H1 (cell line): ENCODE measurements at regions not wholly inside any gene's neighbourhood (a gene's known extent, or its start where the extent isn't known, plus 50 kb on each side); places are given as distances from the start of the nearest gene placed in this dataset.

Source experiments
- BACH1 ChIP-seq: IDR thresholded peaks from 2 replicates; pipeline ENCODE4 v1.6.1; 2012; ENCODE audit warnings: low read length, improper control_type of control experiment
- CHD7 ChIP-seq: fragments of 300-600 bp; sonication (generic); IDR thresholded peaks from 2 replicates; pipeline ENCODE4 v1.7.1; 2012; ENCODE audit warnings: low read length, moderate library complexity, mild to moderate bottlenecking, inconsistent platforms; ENCODE audit not compliant: insufficient replicate concordance
- E2F6 ChIP-seq: IDR thresholded peaks from 2 replicates; pipeline ENCODE4 v1.6.1; 2012; ENCODE audit warnings: inconsistent platforms
- EGR1 ChIP-seq: IDR thresholded peaks from 2 replicates; pipeline ENCODE4 v1.6.1; 2011; ENCODE audit warnings: low read depth, low read length, borderline replicate concordance
- GTF2F1 ChIP-seq: IDR thresholded peaks from 2 replicates; pipeline ENCODE4 v1.6.1; 2012; ENCODE audit warnings: low read depth, low read length, improper control_type of control experiment, borderline replicate concordance
- KDM4A ChIP-seq: IDR thresholded peaks from one replicate; pipeline ENCODE4 v1.7.1; 2012; ENCODE audit warnings: low read depth, mild to moderate bottlenecking, moderate library complexity, low read length, inconsistent platforms; ENCODE audit not compliant: severe bottlenecking
- NANOG ChIP-seq: IDR thresholded peaks from 2 replicates; pipeline ENCODE4 v1.6.1; 2011; ENCODE audit warnings: low read length, low read depth, mild to moderate bottlenecking, inconsistent platforms; ENCODE audit not compliant: insufficient read depth, poor library complexity, severe bottlenecking
- PHF8 ChIP-seq: fragments of 200-600 bp; sonication (generic); conservative IDR thresholded peaks from 2 replicates; pipeline ENCODE4 v1.7.1; 2012; ENCODE audit warnings: low read depth, mild to moderate bottlenecking, inconsistent platforms, low read length, moderate library complexity
- POLR2A ChIP-seq, 2 experiments: IDR thresholded peaks; 1 replicate in 1 of 2; 2 replicates in 1 of 2; pipeline ENCODE4 v1.6.1; 2011; ENCODE audit warnings: low read depth in 2 of 2, low read length in 2 of 2, mild to moderate bottlenecking in 2 of 2; ENCODE audit errors: control extremely low read depth in 1 of 2
- RBBP5 ChIP-seq: IDR thresholded peaks from 2 replicates; pipeline ENCODE4 v1.7.1; 2012; ENCODE audit warnings: low read depth, mild to moderate bottlenecking, inconsistent platforms, low read length, moderate library complexity, borderline replicate concordance

GRCh38 chr10:29757551-29758297 lies 123.0 kb upstream of the SVIL start (continued):
- TF ChIP-seq CHD7 (no peak), KDM4A (no peak), NANOG (no peak), PHF8 (no peak), RBBP5 (no peak), E2F6 (no peak), BACH1 (no peak), GTF2F1 (no peak), EGR1 (no peak), POLR2A (IDR thresholded peaks at IDR 0.05; ENCODE audit: control extremely low read depth in 1 of 2, low read depth in 2 of 2, low read length in 2 of 2) (no peak)
